Uterus (tissue), 3 donors: ENCODE measurements at regions not wholly inside any gene's neighbourhood (a gene's known extent, or its start where the extent isn't known, plus 50 kb on each side); places are given as distances from the start of the nearest gene placed in this dataset.

Experiments
- DNase-seq, 2 donors: peaks; one replicate each; pipeline ENCODE4 v3.0.0-alpha.2; 2019 to 2020
- H3K27ac ChIP-seq, 2 donors: fragments of 200-600 bp; sonication (generic); 1 replicate in 1 of 2; 2 replicates in 1 of 2; pipeline ENCODE4 v1.5.1; 2016 to 2018
- H3K27me3 ChIP-seq, 2 donors: fragments of 200-600 bp; sonication (generic); one replicate each; pipeline ENCODE4 v1.5.1; 2018 to 2019; ENCODE audit warnings: control low read depth in 1 of 2
- H3K36me3 ChIP-seq, 2 donors: fragments of 200-600 bp; sonication (generic); one replicate each; pipeline ENCODE4 v1.5.1; 2019; ENCODE audit warnings: control low read depth in 1 of 2
- H3K4me1 ChIP-seq, 2 donors: fragments of 200-600 bp; sonication (generic); one replicate each; pipeline ENCODE4 v1.5.1; 2018 to 2019; ENCODE audit warnings: control low read depth in 1 of 2
- H3K4me3 ChIP-seq, 2 donors: fragments of 200-600 bp; sonication (generic); 1 replicate in 1 of 2; 2 replicates in 1 of 2; pipeline ENCODE4 v1.5.1; 2018 to 2019; ENCODE audit warnings: mild to moderate bottlenecking in 1 of 2
- H3K9me3 ChIP-seq, 2 donors: fragments of 200-600 bp; sonication (generic); one replicate each; pipeline ENCODE4 v1.5.1; 2019; ENCODE audit warnings: control low read depth in 1 of 2
- CTCF ChIP-seq, 4 experiments: fragments of 200-600 bp in 2 of 4; fragments of 450-650 bp in 2 of 4; sonication (generic) in 2 of 4; IDR thresholded peaks; one replicate each; pipeline ENCODE4 v1.5.1; 2016 to 2019; ENCODE audit warnings: antibody characterized with exemption in 4 of 4, mild to moderate bottlenecking in 2 of 4, moderate library complexity in 1 of 4
- POLR2A ChIP-seq, 2 donors: fragments of 450-650 bp; IDR thresholded peaks; one replicate each; pipeline ENCODE4 v1.6.1; 2016; ENCODE audit warnings: antibody characterized with exemption in 2 of 2, mild to moderate bottlenecking in 1 of 2, moderate library complexity in 1 of 2
- intact Hi-C: fragments of 100-400 bp; cut with DNase I; formaldehyde crosslinking; loops from one replicate; pipeline ENCODE4 v1.15.1; 2023; ENCODE audit warnings: low total_unique reads
- donor health status: DM: yes; HTN: yes; CAD: no.

DNA sequence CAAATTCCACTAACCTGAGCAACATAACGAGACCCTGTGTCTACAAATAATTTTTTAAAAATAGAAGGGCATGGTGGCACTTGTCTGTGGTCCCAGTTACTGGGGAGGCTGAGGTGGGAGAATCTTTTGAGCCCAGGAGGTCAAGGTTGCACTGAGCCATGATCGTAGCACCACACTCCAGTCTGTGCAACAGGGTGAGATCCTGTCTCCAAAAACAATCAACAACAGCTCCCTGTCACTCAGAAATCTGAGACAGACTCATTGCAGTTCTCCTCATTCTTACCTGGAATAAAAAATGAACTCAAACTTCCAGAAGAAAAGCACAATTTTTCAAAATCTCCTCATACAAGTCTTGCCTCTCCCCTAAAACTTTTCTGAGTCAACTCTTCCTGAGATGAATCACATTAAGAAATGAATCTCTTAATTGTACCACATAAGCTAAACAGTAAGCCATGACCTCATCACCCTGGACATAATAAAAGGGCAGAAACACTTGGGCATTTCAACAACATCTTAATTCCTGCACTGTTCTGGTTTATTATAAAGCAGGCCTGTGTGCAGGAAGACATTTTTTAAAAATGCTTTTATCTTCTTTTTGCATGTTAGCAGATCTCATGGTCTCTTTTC, 214.3 kb upstream of the CDKN3 start:
- Histone ChIP-seq H3K9me3 (no peaks in the 10 kb centered on the region), H3K27ac (no peak overlapping the region), H3K4me3 (no peak overlapping the region), H3K36me3 (no peaks in the 10 kb centered on the region), H3K4me1 (no peaks in the 10 kb centered on the region), H3K27me3 (no peaks in the 10 kb centered on the region)
- TF ChIP-seq CTCF (IDR thresholded peaks at IDR 0.05): no peak
- TF ChIP-seq POLR2A (IDR thresholded peaks at IDR 0.05): no peak
- intact Hi-C loops: no loop called here
- DNase-seq: no peak

DNA sequence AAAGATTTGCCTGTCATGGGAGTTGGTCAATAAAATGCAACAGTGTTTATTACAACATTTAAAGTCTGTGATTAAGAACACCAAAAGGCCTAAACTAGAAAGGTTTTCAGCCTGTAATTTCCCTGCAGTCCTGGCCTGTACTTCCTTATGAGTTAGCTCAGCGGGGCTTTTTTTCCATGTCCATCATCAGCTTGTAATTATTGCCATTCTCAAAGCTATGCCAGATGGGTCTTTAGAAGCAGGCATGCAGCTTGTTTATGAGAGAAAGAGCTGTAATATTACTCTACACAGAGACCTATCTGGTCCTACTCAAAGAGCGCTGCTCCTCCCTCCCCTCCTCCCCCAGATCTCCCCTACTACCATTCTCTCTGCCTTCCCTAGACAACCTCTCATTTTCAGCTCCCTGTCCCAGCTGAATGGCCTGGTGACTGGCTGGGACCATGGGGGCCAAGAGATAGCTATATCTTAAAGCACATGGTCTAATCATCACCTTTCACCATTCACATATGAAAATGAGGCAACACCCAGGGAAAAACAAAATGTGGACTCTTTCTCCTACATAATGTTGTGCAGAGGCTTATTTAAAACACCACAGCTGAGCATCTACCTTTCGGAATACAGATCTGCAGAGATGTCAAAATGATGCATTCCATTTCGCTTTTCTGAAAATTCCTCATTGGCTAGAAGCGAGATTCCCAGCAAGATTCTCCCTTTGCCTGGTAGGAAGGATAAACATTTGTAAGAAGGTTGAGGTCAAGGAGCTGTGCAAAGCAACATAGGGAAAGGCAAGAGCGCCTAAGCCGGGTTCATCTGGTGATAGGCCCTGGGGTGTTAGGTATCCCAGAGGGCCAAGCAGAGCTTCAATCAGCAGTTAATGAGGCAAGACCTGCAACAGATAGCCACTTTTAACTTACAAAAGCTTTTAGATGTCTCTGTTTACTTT, 209.7 kb upstream of the CDKN3 start:
- no peaks in the 10 kb centered on the region for H3K4me1 ChIP-seq
- no peaks in the 10 kb centered on the region for H3K9me3 ChIP-seq
- no peak for TF ChIP-seq POLR2A (IDR thresholded peaks at IDR 0.05)
- TF ChIP-seq CTCF (IDR thresholded peaks at IDR 0.05): no peak
- no peak overlapping the region for H3K27ac ChIP-seq
- no peak for DNase-seq
- no peak overlapping the region for H3K4me3 ChIP-seq
- no peaks in the 10 kb centered on the region for H3K27me3 ChIP-seq
- intact Hi-C loops: no loop called here
- no peaks in the 10 kb centered on the region for H3K36me3 ChIP-seq

DNA sequence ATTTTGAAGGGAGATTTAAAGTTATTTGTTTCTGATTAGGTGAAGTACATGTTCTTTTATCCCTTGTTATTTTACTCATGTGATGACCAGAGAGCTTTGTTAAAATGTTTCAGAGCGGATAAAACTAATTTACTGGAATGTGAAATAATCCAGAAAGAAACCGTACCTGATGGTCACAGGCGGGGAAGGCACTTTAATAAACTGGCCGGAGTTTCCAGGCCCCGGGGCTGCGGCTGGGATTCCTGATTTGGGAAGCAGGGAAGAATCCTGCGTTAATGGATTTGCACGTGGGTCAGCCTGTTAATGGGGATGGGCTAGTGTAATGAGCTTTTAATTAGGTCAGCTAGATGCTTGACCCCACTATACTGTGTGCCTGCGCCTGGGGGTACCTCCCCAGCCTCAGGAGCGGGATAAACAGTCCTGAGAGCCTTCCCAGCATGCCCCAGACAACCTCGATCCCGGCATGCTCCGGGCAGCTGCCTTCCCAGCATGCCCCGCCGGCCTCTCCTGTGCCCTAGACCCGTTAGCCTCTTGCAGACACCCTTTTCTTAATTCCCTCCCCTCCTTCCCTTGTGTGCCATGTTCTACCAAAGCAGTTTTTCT, 208.6 kb upstream of the CDKN3 start:
- H3K27me3 ChIP-seq: no peaks in the 10 kb centered on the region
- no peak overlapping the region for H3K4me3 ChIP-seq
- intact Hi-C loops: no loop called here
- no peaks in the 10 kb centered on the region for H3K36me3 ChIP-seq
- no peak overlapping the region for H3K27ac ChIP-seq
- H3K9me3 ChIP-seq: no peaks in the 10 kb centered on the region
- TF ChIP-seq CTCF (IDR thresholded peaks at IDR 0.05) (no peak), POLR2A (IDR thresholded peaks at IDR 0.05) (no peak)
- no peaks in the 10 kb centered on the region for H3K4me1 ChIP-seq
- DNase-seq: no peak

DNA sequence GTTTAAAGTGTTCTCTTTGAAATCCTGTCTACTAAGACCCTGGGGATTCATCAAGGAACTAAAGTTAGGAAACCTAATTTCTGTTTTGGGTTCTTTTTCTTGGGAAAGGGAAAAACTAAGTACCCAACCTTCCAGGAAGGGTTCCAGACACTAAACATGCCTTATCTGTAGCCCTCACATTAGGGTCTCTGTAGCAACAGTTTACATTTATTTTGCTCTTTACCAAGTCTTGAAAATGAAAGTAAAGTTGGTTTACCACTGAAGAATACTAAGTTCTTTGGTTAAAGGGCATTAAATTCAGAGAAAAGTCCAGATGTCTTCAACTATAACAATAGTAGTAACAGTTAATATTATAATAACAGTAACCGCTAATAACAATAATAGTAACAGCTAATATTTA, 207.5 kb upstream of the CDKN3 start:
- intact Hi-C loops: no loop called here
- no peak overlapping the region for H3K27ac ChIP-seq
- no peaks in the 10 kb centered on the region for H3K4me1 ChIP-seq
- H3K9me3 ChIP-seq: no peaks in the 10 kb centered on the region
- TF ChIP-seq CTCF (IDR thresholded peaks at IDR 0.05) (no peak), POLR2A (IDR thresholded peaks at IDR 0.05) (no peak)
- DNase-seq: no peak
- H3K36me3 ChIP-seq: no peaks in the 10 kb centered on the region
- no peaks in the 10 kb centered on the region for H3K27me3 ChIP-seq
- H3K4me3 ChIP-seq: no peak overlapping the region
